SIG-M5 treated with dmso at 0.1 percent for 504 hours (cell line): ENCODE measurements at regions not wholly inside any gene's neighbourhood (a gene's known extent, or its start where the extent isn't known, plus 50 kb on each side); places are given as distances from the start of the nearest gene placed in this dataset.

Experiments
- DNase-seq: peaks from one replicate; lab custom pipeline; 2025; ENCODE audit not compliant: unreplicated experiment; lab: John Stamatoyannopoulos, UW

DNA sequence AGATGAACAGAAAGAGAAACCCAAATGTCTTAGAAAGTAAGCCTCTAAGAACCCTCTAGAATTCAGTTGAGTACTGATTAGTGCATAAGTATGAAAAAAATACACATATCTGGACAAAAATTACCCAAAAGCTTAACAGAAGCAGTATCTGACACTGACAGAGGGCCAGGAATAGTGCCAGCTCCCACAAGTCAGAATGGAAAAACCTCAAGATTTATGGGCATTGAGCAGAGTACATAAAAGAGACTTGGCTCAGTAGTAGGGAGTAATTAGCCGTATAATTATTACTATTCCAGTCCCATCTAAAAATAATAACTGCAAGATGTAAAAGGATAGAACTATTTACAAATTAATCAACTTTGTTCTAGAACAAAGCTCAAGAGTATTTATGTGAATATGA is 834.5 kb downstream of the FAM181B start:
- DNase-seq: no peak

DNA sequence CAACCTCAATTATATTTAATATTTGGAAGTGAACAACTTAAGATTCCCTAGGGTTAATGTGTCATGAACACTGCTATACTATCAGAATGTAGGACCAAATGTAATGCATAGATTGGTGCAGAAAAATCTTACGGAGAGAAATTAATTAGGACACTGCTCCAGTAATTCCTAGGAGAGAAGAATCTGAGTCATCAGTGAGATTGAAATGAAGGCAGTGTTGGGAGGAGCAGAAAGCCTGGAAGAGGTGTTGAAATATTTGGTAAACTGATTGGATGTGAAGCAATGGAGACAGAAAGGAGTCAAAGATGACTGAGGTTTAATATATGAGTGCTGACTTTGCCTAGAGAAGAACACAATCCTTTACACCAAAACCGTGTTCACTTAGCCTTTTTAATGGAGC is 836.0 kb downstream of the FAM181B start:
- no peak for DNase-seq

DNA sequence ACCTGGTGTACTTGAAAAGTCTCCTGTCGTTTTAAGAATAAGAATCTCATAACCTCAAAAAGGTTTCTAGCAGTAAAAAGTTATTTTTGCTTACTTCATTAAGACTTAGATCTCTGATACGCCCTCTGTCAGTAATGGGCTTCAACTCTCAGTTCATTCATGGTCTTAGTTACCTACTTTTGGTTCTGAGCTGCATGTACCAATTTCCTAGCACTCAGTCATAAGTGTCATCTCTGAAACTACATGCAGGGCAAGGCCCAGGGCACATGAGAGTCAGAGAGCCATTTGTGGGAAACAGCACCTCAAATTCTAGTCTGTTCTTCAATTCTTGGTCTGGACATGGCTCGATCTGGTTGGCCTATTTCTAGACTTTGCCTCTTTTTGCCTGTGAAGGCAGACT is 838.4 kb downstream of the FAM181B start:
- no peak for DNase-seq

DNA sequence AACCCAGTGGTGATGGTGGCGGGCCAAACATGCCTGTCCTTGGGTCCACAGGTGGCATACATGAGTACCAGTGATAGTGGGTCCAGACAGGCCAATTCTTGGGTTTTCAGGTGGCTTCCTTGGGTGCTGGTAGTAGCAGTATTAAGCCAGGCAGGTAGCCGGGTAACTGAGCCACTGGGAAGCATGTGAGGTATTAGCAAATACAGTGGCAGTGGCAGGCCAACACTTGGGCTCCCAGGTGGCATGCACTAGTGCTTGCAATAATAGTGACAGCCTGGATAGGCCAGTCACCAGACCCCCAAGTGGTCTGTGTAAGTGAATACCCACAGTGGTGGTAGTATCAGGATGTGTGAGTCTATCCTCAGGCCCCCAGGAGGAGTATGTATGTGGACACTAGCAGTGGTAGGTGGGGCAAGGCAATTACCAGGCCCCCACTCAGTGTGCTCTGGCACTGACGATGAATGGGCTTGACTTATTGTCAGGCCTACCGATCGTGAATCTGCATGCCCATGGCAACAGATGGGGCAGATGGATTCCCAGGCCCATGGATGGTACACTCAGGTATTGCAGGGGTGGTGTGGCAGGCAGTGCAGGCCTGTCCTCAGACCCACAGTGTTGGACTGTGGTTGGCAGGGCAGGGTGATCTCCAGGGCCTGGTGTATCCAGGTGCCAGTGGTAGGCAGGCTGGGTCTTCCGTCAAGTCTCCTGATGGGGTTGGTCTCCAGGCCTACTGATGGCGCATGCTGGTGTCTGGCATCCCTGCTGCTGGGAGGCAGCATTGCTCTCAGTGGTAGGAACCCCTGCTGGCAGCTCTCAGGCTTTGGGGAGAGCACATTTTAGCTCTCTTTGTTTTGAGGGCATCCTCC is 840.7 kb downstream of the FAM181B start:
- DNase-seq: no peak

DNA sequence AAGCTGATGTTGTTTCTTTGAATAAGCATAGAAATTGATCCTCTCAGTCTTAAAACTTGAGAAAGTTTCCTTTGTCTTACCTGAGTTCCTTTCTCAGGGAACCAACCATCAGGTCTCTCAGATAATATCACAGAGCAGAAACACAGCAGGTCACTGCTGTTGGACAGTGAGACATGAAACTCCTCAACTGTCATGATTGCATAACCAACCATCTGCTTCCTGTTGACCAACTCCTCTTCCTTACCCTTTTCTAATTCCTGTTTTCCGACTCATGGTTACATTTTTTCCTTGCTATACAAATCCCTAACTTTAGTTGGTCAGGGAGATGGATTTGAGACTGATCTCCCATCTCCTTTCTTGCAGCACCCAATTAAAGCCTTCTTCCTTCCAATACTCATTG is 845.3 kb downstream of the FAM181B start:
- no peak for DNase-seq

DNA sequence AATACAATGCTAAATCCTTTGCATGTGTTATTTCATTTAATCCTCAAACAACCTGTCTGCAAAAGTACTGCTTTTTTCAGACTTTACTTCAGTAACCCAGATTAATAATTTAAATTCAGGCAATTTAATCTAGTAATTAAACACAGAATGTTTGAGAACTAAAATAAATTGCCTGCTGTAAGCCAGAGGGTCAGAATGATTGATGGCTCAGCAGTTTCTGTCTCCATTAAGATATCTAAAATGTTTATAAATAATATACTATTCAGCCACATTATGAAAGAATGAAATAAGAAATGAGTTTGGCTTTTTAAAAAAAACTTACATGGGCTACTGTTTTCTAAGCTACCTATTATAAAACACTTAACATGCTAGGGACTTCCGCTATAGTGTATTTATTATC is 846.0 kb downstream of the FAM181B start:
- DNase-seq: no peak

DNA sequence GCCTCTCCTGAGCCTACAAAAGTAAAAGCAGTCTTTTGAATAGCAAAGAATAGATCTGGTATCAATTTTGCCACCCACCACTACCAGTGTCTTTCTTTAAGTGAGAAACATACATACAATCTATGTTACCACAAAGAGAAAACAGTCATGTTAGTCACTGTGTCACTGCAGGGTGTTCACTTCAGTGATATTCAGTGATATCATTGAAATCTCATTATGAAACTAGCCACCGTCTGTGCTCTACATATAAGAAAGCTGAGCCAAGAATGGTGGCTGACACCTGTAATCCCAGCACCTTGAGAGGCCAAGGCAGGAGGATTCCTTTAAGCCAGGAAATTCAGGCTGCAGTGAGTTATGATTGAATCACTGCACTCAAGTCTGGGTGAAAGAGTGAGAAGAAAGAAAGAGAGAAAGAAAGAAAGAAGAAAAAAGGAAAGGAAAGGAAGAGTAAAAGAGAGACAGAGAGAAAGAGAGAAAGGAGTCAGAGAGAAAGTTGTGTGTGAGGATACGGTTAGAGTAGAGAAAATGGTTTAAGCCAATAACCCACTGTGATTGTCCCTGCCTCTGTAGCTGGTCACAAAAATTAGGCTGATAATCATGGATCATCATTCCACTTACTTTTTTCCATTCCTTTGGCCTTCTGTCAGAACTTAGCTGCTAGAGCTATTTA is 847.1 kb downstream of the FAM181B start:
- no peak for DNase-seq

DNA sequence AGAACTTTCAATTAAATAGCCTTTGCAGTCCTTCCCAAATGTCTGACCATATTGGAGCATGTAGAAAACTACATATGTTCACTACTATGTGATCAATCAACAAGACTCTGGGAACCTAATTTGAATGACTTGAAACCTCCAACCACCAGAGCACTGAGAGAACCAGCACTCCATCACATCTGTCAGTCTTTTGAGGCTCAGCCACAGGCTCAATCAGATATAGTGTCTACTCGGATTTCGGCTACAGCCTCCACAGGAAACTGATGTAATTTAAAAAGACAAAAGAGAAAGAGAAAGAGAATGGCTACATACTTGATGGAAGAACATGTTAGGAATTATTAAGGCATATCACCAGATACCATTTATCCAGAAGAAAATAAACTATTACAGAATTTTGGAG is 859.0 kb downstream of the FAM181B start:
- no peak for DNase-seq

DNA sequence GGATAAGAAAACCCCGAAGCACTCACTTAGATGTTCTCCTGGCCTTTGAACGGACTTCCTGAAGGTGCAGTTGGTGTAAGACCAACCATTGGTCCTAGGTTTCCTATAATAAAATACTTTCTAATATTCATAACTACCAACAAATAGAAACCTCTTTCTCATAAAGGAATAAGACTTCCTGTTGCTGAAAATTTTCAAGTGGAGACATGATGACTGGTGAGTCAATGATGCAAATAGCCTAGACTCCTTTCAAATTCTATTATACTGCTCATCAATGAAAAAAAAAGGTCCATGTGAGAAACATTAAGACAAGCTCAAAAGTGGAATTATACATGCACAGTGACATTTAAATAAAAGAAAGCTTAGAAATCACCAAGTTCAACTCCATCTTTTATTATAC is 862.8 kb downstream of the FAM181B start:
- DNase-seq: no peak

DNA sequence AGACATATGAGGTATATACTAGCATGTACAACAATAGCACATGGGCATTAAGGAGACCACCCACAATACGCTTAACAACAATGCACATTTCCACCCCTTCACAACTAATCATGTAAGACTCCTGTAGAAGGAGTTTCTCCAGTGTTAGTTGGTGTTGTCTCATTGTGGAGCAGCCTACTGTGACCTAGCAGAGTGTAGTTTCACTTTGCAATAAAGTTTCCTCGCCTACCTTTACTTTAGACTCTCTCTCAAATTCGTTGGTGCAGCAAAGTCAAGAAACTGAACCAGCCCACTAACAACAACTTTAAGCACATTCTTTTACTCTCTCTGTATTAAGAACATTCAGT is 863.6 kb downstream of the FAM181B start:
- no peak for DNase-seq

DNA sequence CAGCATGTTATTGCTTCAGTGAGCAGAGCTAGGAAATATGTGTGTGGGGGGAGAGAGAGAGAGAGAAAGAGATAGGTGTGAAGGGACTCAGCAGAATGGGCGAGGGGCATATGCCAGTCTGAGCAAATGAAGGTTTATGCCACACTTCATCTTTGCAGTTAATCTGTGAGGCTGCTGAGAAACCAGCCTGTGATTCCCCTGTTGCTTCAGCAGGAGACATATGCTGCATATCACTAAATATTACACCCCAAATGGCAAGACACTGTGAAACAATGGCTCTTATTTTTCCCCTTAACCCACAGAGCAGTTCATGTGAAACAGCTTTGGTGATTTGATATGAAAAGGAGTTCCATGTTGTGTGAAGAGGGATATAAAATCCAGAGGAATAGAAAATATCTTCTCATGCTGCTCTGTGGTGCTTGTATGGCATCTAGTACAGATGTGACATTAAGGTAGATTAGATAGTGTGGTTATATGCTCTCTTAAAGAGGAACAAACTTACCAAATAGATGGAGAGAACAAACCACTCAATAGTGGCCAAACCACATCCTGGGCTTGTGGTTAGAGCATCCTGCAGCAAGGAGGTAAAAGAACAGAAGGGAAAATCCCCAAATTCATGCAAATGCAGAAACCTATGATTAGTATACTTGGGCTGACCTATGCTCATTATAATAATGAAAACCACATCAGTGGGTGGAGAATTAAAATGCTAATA is 864.2 kb downstream of the FAM181B start:
- peak; percentile 5 for DNase-seq

DNA sequence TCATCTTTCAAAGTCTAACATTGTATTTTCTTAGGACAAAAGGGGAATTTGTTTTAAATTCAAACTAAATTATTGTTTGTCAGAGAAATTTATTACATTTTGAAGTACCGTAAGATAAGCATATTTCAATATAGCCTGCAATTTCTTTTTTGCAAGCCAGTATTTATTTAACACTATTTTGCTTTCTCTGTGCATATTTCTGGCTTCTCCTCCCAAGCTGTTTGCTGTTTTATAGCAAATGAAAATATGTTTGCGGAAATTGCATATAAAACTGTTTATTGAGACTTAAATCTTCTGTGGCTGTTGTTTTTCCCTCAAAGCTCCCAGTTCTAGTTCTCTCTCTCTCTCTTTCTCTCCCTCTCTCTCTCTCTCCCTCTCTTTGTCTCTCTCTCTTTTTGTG is 866.8 kb downstream of the FAM181B start:
- no peak for DNase-seq

DNA sequence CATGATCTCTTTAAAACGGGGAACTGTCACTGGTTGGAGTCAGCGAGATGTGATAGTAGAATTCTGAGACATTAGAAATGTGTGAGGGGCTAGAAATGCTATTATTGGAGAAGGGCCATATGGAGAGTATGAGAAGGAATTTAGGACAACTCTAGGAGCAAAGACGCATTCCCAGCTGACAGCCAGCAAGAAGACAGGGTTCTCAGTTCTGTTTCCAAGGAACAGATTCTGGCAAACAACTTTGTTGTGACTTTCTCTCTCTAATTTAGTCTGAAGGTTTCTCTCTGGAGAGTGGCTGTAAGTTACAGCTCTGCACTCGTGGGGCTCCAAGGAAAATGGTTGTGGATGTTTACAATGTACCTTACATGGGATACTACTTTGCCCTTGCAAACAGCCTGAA is 876.3 kb downstream of the FAM181B start:
- DNase-seq: no peak

DNA sequence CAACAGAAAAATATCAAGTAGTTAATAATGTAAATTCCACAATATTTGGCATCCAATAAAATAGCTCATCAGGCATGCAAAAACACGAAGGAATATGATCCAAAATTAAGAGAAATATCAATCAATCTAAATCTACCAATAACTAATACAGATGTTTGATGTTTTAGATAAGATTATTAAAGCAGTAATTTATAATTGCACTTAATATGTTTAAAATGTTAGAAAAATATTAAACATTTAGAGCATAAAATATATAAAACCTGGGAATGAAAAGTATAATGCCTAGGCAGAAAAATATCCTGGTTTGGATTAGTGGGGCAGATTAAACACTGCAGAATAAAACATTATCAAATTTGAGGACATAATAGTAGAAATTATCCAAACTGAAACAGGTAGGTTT is 879.9 kb downstream of the FAM181B start:
- DNase-seq: no peak

DNA sequence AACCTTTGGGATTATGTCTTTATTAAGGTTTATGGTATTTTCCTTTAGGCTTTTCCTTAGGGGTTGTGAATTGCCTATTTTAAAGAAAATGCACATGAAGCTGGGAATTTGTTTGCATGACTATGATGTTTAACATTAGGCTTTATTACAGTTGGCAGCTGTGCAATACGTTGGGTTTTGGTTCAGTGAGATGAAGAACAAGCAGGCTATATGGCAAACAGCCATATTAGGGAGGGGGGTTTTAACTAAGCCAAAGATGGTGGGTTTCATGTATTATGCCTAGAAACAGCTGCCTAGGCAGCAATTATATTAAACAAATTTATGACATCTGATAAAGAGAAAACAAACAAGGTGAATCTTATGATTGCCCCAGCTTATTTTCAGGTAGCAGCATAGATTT is 880.8 kb downstream of the FAM181B start:
- DNase-seq: no peak

DNA sequence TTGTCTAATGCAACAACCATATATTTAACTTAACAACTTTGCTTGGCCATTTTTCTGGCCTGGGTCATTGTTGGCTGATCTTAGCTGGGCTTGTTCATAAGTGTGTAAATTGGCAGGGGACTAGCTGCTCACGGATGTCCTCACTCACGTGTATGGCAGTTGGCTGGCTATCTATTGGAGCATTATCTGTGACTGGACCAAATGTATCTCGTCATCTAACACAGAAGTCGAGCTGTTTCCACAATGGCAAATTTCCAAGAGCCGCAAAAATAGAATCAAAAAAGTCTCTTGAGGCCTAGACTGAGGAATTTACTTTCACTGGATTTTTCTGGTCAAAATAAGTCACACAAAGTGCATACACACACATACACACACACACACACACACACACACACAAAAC is 893.3 kb downstream of the FAM181B start:
- DNase-seq: no peak

DNA sequence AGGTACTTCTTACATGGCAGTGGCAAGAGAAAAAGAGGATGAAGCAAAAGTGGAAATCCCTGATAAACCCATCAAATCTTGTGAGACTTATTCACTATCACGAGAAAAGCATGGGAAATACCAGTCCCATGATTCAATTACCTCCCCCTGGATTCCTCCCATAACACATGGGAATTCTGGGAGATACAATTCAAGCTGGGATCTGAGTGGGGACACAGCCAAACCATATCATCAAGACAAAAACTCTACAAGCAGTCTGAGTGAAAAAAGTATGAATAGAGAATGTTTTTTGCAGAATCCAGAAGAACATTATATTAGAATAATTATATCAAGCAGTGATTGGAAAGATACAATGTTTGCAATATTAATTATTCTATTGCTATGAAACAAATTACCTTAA is 893.7 kb downstream of the FAM181B start:
- DNase-seq: no peak

DNA sequence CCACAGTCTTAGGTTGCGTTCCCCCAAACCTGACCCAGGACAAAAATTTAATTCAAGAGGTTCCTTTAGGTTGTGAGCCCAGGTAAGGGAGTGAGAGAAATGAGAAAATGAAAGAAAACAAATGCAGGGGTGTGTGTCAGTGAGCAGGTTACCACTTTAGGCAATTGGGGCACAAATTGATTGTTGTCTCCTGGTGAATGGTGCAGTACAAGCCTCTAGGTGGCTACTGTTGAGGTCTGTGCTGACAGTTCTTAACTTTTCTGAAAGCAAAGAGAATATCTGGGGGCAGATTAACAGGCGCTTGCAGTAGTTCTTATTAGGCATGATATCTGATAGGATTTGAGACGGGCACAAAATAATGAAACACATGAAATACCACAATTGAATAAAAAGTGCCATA is 894.6 kb downstream of the FAM181B start:
- DNase-seq: no peak

DNA sequence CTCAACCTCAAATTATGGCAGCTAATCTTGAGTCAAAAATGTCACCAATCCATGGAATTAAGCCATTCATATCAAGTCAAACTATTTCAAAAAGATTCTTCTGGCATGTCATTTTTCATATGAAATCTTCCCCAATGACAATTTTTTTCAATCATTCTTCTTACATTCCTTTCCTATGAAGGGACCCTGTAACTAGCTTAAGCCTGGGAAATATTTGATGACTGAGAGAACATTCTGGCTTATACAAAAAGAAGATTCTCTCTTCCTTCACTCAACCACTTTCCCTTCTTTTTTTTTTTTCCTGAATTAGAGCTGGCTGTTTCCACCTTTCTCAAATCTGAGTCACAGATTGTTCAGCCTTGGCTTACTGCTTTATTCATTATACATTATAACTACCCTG is 903.7 kb downstream of the FAM181B start:
- no peak for DNase-seq

DNA sequence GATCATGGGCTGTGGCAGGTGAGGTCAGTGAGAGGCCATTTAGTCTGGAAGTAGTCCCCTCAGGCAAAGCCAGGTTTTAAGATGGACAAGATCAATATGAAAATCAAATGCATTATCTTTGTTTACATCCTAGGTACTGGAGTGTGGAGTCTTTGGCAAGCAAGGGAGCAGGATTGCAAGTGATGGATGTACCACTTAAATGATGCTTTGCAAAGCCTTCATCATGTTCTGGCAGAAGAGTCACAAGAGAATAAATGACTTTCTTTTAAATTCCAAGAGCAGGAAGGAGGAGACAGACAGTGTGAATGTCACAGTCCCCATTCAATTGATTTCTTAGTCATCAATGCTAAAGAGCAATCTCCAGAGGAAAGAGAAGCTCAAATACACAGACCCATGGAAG is 908.3 kb downstream of the FAM181B start:
- DNase-seq: no peak

DNA sequence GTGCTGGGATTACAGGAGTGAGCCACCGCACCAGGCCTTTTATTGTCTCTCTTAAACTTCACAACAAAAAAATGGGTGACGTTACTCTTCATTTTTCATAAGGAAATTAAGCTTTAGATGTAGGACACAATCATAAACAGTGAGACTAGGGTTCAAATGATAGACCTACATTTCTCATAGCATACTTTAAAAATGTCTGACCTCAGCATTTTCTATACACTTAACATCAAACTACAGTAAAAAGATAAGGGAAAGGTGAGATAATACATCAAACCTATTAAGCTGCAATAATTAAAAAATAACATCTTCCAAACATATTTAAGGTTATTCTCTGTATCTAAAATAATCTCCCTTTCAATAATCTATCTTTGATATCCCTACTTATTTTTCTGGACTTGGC is 914.2 kb downstream of the FAM181B start:
- no peak for DNase-seq

DNA sequence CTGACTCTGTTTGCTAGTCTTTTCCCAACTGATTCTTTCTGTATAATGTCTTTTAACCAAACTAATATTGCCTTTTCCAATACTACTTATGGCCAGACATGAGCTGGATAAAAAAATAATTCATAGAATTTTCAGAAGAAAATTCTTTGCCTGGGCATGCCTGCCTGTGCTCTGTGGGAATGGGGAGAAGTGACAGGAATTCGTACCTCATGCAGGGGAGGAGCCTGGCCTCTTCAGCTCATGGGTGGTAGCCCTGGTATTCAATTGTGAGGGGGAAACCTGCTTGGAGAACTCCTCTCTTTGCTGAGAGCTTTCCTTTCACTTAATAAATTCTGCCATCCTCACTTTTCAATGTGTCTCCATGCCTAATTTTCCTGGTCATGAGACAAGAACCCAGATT is 928.8 kb downstream of the FAM181B start:
- DNase-seq: no peak
